RPMI7951 (cell line): ENCODE measurements at regions not wholly inside any gene's neighbourhood (a gene's known extent, or its start where the extent isn't known, plus 50 kb on each side); places are given as distances from the start of the nearest gene placed in this dataset.
"Not testable (repeated sequence)": the region's sequence is repeated elsewhere in the genome, so short reads cannot be mapped to it uniquely, and the experiment has no call there.

Source experiments
- DNase-seq: peaks from one replicate; pipeline ENCODE4 v3.0.0-alpha.2; 2012; ENCODE audit warnings: low read depth

DNA sequence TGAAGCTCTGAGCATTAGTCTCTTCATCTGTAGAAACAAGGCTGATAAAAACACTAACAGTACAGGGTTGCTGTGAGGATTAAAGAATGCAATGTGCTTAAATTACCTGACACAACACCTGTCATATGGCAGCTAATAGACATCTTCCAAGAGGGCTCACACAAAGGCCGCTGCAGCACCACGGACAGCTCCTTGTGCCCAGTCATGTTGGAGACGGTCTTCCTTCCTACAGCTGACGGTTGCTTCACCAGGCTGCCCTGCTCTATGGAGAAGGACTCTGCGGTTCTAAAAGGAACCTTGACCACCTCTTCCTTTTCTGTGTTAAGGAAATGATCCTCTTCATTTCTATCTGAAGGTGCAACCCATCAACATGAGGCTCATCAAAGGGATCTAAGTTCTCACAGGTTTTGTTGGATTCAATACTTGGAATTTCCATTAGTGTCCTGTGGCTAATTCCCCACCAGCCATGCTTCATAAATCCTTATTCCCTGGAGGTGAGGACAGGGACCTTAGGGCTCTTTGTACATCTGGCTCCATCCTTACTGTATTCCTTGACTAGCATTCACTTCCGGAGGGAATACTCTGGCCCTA, 138.9 kb upstream of the CES5A start:
- peak; percentile 42 for DNase-seq

- no peak for DNase-seq
Measured at GRCh38 chr16:56012482-56012811, 137.3 kb upstream of the CES5A start.

- no peak for DNase-seq
Measured at GRCh38 chr16:56011808-56012481, 136.8 kb upstream of the CES5A start.

GRCh38 chr16:56005958-56006357, 130.8 kb upstream of the CES5A start:
- DNase-seq, result no peak

DNA sequence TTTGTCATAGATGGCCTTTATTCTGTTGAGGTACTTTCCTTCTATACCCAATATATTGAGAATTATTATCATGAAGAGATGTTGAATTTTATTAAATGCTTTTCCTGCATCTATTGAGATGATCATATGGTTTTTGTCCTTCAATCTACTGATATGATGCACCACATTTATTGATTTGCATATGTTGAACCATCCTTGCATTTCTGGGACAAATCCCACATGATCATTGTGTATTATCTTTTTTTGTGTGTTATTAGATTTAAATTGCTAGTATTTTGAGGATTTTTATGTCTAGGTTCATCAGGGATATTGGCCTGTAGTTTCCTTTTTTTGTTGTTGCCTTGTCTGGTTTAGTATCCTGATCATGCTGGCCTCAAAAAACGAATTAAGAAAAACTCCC, 124.5 kb upstream of the CES5A start:
- no peak for DNase-seq

- no peak for DNase-seq
Measured at GRCh38 chr16:55993088-55993487, 117.9 kb upstream of the CES5A start.

DNA sequence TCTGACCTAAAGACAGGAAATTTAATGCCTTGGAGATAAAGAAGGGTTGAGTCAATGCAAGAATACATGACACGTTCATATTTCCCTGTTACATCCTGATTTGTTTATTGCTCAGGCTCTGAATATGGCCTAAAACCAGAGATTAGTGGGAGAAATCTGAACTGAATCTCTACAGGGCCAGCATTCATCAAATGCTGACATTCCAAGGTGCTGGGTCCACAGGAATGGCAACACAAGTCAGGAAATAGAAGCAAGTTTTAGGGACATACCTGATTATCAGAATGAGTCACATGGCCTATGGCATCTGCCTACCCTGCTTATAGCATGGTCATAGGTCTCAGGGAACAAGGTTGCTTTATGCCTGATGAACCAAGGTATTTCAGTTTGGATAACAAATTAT, 117.4 kb upstream of the CES5A start:
- no peak for DNase-seq

GRCh38 chr16:55991843-55992242, 116.7 kb upstream of the CES5A start:
- DNase-seq, result no peak

DNA sequence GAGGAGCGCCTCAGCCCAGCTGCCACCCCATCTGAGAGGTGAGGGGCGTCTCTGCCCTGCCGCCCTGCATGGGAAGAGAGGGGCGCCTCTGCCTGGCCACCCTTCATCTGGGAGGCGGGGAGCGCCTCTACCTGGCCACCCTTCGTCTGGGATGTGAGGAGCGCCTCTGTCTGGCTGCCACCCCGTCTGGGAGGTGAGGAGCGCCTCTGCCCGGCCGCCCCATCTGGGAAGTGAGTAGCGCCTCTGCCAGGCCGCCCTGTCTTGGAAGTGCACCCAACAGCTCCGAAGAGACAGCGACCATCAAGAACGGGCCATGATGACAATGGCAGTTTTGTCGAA, 114.4 kb upstream of the CES5A start:
- DNase-seq, result no peak

DNA sequence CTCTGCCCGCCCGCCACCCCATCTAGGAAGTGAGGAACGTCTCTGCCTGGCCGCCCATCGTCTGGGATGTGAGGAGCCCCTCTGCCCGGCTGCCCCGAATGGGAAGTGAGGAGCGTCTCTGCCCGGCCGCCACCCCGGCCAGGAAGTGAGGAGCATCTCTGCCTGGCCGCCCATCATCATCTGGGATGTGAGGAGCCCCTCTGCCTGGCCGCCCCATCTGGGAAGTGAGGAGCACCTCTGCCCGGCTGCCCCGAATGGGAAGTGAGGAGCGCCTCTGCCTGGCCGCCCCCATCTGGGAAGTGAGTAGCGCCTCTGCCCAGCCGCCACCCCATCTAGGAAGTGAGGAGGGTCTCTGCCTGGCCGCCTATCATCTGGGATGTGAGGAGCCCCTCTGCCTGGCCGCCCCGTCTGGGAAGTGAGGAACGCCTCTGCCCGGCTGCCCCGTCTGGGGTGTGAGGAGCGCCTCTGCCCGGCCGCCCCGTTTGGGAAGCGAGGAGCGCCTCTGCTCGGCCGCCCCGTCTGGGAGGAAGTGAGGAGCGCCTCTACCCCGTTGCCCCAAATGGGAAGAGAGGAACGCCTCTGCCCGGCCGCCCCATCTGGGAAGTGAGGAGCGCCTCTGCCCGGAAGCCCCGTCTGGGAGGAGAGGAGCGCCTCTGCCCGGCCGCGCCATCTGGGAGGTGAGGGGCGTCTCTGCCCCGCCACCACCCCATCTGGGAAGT, 113.8 kb upstream of the CES5A start:
- DNase-seq, result not testable (repeated sequence)

DNA sequence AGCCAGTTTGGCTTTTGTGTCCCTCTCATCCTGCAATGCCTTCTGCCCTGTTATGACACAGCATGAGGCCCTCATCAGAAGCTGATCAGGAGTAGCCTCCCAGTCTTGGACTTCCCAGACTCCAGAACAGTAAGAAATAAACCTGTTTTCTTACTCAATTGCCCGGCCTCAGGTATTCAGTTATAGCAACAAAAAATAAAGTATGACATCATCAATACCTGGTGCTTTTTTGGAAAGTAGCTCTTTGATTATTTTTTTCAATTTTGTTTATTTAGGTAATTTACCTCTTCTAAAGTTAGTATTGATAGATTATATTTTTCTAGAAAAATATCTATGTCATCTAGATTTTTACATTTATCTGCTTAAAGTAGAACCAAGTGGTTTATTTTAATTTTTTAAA, 112.8 kb upstream of the CES5A start:
- no peak for DNase-seq

- DNase-seq, result no peak
Measured at GRCh38 chr16:55982597-55982996, 107.4 kb upstream of the CES5A start.

DNA sequence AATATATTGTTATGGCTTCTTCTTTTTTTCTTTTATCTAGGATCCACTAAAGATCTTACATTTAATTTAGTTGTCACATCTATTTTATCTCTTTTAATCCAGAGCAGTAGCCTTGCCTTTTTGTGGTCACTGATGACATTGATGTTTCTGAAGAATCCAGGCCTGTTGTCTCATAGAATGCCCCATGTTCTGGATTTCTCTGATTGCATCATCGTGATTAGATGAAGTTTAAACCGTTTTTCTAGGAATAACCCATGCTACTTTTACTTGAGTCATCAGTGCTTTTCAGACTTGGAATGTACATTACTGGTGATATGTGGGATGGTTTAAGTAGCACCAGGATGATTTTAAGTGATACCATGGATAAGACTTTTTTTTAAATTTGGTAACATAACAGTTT, 106.4 kb upstream of the CES5A start:
- DNase-seq, result no peak

- no peak for DNase-seq
Measured at GRCh38 chr16:55976815-55977214, 101.6 kb upstream of the CES5A start.

- DNase-seq, result no peak
Measured at GRCh38 chr16:55971447-55971846, 96.3 kb upstream of the CES5A start.

- DNase-seq, result no peak
Measured at GRCh38 chr16:55968221-55968620, 93.0 kb upstream of the CES5A start.

- no peak for DNase-seq
Measured at GRCh38 chr16:55964923-55965475, 89.8 kb upstream of the CES5A start.

GRCh38 chr16:55955845-55956244, 80.7 kb upstream of the CES5A start:
- DNase-seq, result peak; percentile 10

- no peak for DNase-seq
Measured at GRCh38 chr16:55955424-55955823, 80.3 kb upstream of the CES5A start.

DNA sequence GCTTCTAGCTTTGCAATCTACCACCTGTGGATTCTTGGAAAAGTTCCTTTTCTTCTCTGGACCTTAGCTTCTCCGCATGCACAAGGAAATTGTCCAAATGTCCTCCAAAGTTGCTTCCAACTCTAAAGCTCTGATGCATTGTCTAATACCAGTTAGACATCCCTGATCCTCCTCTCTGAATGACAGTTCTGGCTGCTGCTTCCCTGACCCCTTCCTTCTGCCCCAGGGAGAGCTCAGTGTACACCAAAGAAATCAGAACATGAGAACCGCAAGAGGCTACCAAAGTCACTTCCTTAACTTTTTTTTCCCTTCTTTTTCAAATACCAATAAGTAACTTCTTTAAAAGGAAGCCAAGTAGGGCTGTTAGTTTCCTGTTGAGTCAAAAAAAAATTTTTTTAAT, 79.7 kb upstream of the CES5A start:
- no peak for DNase-seq

DNA sequence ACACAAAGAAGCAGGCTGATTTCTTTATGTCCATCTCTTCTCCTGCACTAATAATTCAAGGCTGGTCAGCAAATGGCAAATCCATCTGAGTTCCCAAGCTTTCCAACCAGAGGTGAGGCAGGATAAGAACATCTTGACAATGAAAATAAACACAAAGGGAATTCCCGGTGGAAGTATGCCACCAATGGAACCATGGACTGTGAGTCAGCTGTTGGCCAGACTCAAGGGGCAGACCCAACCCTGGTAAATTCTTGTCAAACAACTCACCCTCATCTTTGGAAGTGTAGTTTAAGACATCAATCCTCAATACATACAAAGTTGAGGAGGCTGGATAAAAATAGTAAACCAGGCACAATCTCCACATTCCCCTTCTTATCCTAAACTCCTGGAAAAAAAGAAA, 74.3 kb upstream of the CES5A start:
- DNase-seq, result peak; percentile 75

DNA sequence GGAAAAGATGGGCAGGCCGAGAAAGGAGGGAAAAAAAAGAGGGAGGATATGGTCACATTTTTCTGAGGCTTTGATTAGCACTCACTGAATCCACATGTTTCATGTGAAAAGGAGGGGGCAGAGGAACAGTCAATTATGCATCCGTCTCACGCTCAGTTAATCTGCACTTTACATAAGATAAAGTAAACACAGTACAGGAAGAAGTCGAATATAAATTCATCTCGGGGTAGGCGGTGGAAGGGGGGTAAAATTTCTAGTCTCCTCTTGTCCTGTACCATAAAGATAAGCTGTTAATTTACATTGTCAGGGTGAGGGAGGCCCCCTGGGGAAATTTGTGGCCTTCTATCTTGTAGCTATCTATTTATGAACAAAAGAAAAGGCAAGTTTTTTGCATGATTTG, 73.1 kb upstream of the CES5A start:
- no peak for DNase-seq

GRCh38 chr16:55947366-55947765, 72.2 kb upstream of the CES5A start:
- DNase-seq, result no peak
